GM12878 (cell line): ENCODE measurements at regions not wholly inside any gene's neighbourhood (a gene's known extent, or its start where the extent isn't known, plus 50 kb on each side); places are given as distances from the start of the nearest gene placed in this dataset.

Experiments used
- CBX5 ChIP-seq: sonication (generic); IDR thresholded peaks from 2 replicates; pipeline ENCODE4 v1.6.1; 2016; ENCODE audit warnings: low read depth, moderate library complexity, mild to moderate bottlenecking, inconsistent platforms
- TF ChIP-seq, protein P1 (sequence below), 3 experiments: IDR thresholded peaks in 2 of 3; conservative IDR thresholded peaks in 1 of 3; 2 replicates each; pipeline ENCODE4 v1.5.1; 2011; ENCODE audit warnings: low read depth in 3 of 3, low read length in 3 of 3, mild to moderate bottlenecking in 3 of 3, control low read depth in 2 of 3, moderate library complexity in 2 of 3, inconsistent platforms in 1 of 3, mixed read lengths in 1 of 3; ENCODE audit not compliant: control insufficient read depth in 2 of 3, insufficient read depth in 1 of 3; ENCODE audit errors: extremely low read depth in 1 of 3

DNA sequence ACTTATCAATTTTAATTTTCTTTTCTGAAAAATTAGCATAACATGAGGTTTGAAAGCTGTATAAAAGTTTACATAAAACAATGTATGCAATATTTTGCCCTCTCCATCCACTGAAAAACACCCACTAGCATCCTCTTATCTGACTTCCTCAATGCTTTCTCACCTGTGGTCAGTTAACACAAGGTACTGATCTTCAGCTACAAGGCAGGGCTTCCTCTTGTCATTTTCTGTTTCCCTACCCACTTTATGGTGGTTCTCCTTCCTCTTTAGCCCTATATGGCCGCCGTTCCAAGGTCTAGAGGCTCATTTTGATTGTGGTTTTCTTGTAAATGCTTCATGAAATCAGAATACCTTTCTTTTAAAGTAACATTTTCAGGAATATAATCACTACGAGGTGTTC lies 618.6 kb upstream of the CPEB2 start:
- TF ChIP-seq, protein P1, sequence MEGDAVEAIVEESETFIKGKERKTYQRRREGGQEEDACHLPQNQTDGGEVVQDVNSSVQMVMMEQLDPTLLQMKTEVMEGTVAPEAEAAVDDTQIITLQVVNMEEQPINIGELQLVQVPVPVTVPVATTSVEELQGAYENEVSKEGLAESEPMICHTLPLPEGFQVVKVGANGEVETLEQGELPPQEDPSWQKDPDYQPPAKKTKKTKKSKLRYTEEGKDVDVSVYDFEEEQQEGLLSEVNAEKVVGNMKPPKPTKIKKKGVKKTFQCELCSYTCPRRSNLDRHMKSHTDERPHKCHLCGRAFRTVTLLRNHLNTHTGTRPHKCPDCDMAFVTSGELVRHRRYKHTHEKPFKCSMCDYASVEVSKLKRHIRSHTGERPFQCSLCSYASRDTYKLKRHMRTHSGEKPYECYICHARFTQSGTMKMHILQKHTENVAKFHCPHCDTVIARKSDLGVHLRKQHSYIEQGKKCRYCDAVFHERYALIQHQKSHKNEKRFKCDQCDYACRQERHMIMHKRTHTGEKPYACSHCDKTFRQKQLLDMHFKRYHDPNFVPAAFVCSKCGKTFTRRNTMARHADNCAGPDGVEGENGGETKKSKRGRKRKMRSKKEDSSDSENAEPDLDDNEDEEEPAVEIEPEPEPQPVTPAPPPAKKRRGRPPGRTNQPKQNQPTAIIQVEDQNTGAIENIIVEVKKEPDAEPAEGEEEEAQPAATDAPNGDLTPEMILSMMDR (IDR thresholded peaks at IDR 0.05 in 2 of 3, conservative IDR thresholded peaks at IDR 0.05 in 1 of 3; ENCODE audit: control insufficient read depth in 2 of 3, extremely low read depth in 1 of 3, insufficient read depth in 1 of 3, low read depth in 3 of 3, low read length in 3 of 3): no peak
- TF ChIP-seq CBX5: no peak
